Suprapubic skin (tissue), 4 donors: ENCODE measurements at regions not wholly inside any gene's neighbourhood (a gene's known extent, or its start where the extent isn't known, plus 50 kb on each side); places are given as distances from the start of the nearest gene placed in this dataset.

Experiments used
- POLR2A ChIP-seq, 2 donors: fragments of 450-650 bp; IDR thresholded peaks; one replicate each; pipeline ENCODE4 v1.6.1; 2017; ENCODE audit warnings: antibody characterized with exemption in 2 of 2, mild to moderate bottlenecking in 2 of 2, moderate library complexity in 2 of 2
- POLR2AphosphoS5 ChIP-seq, 3 donors: sonication (generic); formaldehyde crosslinking; IDR thresholded peaks; one replicate each; pipeline ENCODE4 v1.6.1; 2017; ENCODE audit warnings: antibody characterized with exemption in 3 of 3
- TF ChIP-seq, protein P1 (sequence below), 2 donors: fragments of 200-600 bp in 1 of 2; fragments of 450-650 bp in 1 of 2; sonication (generic) in 1 of 2; IDR thresholded peaks; one replicate each; pipeline ENCODE4 v1.5.1; 2016 to 2019; ENCODE audit warnings: antibody characterized with exemption in 2 of 2, mild to moderate bottlenecking in 1 of 2, moderate library complexity in 1 of 2

- no peak for TF ChIP-seq POLR2A (IDR thresholded peaks at IDR 0.05)
- TF ChIP-seq, protein P1, sequence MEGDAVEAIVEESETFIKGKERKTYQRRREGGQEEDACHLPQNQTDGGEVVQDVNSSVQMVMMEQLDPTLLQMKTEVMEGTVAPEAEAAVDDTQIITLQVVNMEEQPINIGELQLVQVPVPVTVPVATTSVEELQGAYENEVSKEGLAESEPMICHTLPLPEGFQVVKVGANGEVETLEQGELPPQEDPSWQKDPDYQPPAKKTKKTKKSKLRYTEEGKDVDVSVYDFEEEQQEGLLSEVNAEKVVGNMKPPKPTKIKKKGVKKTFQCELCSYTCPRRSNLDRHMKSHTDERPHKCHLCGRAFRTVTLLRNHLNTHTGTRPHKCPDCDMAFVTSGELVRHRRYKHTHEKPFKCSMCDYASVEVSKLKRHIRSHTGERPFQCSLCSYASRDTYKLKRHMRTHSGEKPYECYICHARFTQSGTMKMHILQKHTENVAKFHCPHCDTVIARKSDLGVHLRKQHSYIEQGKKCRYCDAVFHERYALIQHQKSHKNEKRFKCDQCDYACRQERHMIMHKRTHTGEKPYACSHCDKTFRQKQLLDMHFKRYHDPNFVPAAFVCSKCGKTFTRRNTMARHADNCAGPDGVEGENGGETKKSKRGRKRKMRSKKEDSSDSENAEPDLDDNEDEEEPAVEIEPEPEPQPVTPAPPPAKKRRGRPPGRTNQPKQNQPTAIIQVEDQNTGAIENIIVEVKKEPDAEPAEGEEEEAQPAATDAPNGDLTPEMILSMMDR (IDR thresholded peaks at IDR 0.05): no peak
- no peak for TF ChIP-seq POLR2AphosphoS5 (IDR thresholded peaks at IDR 0.05)
Observed at GRCh38 chr5:115033861-115034260, 135.8 kb downstream of the TRIM36 start.
